DOHH2 (cell line): ENCODE measurements at regions not wholly inside any gene's neighbourhood (a gene's known extent, or its start where the extent isn't known, plus 50 kb on each side); places are given as distances from the start of the nearest gene placed in this dataset.

ENCODE experiments used
- EZH2phosphoT487 ChIP-seq: fragments of 200-600 bp; sonication (generic); IDR thresholded peaks from 2 replicates; pipeline ENCODE4 v1.6.1; 2017; ENCODE audit warnings: borderline replicate concordance, mild to moderate bottlenecking, antibody characterized with exemption, low read length, moderate library complexity, mixed read lengths
- TF ChIP-seq, protein P1 (sequence below): fragments of 200-600 bp; sonication (generic); IDR thresholded peaks from one replicate; pipeline ENCODE4 v1.5.1; 2014; ENCODE audit warnings: antibody characterized with exemption, mild to moderate bottlenecking, low read depth, low read length; ENCODE audit not compliant: poor library complexity, severe bottlenecking

- TF ChIP-seq, protein P1, sequence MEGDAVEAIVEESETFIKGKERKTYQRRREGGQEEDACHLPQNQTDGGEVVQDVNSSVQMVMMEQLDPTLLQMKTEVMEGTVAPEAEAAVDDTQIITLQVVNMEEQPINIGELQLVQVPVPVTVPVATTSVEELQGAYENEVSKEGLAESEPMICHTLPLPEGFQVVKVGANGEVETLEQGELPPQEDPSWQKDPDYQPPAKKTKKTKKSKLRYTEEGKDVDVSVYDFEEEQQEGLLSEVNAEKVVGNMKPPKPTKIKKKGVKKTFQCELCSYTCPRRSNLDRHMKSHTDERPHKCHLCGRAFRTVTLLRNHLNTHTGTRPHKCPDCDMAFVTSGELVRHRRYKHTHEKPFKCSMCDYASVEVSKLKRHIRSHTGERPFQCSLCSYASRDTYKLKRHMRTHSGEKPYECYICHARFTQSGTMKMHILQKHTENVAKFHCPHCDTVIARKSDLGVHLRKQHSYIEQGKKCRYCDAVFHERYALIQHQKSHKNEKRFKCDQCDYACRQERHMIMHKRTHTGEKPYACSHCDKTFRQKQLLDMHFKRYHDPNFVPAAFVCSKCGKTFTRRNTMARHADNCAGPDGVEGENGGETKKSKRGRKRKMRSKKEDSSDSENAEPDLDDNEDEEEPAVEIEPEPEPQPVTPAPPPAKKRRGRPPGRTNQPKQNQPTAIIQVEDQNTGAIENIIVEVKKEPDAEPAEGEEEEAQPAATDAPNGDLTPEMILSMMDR = no peak
- TF ChIP-seq EZH2phosphoT487 = no peak
Measured at GRCh38 chr13:71339005-71339404, 528.0 kb downstream of the DACH1 start.
